ENCODE measurements at regions not wholly inside any gene's neighbourhood (a gene's known extent, or its start where the extent isn't known, plus 50 kb on each side); places are given as distances from the start of the nearest gene placed in this dataset.

DNA sequence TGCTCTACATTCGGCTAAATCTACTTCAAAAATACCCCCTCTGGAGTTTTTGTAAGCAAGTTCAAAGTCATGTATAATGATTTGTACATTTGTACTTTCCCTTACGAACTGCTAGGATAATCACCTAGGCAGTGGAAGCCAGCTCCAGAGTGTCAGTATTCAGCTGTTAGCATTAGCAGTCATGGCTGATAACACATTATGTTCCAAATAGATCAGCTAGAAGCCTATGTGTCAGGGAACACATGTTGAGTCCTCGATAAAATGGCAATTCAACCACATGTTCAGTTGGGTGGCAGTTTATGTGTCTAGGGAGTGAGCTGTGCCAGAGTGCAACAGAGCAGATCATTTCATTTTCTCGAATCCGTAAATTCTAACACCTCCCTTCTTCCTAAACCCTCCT is 65.8 kb upstream of the KRTAP11-1 start:
- no peaks in the 10 kb centered on the region for H3K27me3 ChIP-seq
- 51% methylated on average over 5 of the region's 5 CpGs for WGBS (ENCODE audit: insufficient coverage, low coverage, low lambda C conversion rate, missing lambda C conversion rate)
- ATAC-seq (no peak), DNase-seq (no peak)
- no peak overlapping the region for H3K4me3 ChIP-seq
- no peaks in the 10 kb centered on the region for H3K36me3 ChIP-seq
- intact Hi-C loops (cut with DNase I), result no loop called here
- no peak for TF ChIP-seq POLR2A (IDR thresholded peaks at IDR 0.05)
- H3K9me3 ChIP-seq, result no peaks in the 10 kb centered on the region
- no peaks in the 10 kb centered on the region for H3K4me1 ChIP-seq
- H3K27ac ChIP-seq, result no peak overlapping the region

GRCh38 chr21:30943920-30944319 is 62.5 kb upstream of the KRTAP11-1 start:
- Histone ChIP-seq H3K4me1 (no peaks in the 10 kb centered on the region), H3K9me3 (no peaks in the 10 kb centered on the region), H3K4me3 (no peak overlapping the region), H3K36me3 (no peaks in the 10 kb centered on the region), H3K27me3 (no peaks in the 10 kb centered on the region), H3K27ac (no peak overlapping the region)
- no peak for TF ChIP-seq POLR2A (IDR thresholded peaks at IDR 0.05)
- no peak for TF ChIP-seq CTCF (IDR thresholded peaks at IDR 0.05)
- intact Hi-C loops (cut with DNase I), result no loop called here
- ATAC-seq (no peak), DNase-seq (no peak)
- 34% methylated on average over 5 of the region's 5 CpGs for WGBS (ENCODE audit: insufficient coverage, low coverage, low lambda C conversion rate, missing lambda C conversion rate)

GRCh38 chr21:30943243-30943642 is 61.9 kb upstream of the KRTAP11-1 start:
- intact Hi-C loops (cut with DNase I), result no loop called here

DNA sequence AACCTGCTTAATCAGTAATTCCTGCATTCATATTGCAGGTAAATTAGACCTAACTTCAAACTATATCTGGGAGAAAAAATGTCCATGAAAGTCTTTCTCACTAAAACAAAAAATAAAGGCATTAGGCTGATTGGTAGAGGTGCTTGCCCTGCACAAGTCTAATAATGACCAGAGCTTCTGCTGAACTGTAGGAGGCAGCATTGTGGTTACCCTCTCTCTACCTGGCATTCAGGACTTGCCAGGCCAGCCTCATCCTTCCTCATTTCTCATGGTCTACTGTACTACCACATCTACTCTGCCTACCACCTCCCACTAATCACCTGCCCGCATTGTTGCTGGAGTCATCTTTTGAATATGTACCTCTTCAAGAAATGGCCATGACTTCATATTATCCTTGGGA is 60.8 kb upstream of the KRTAP11-1 start:
- no peak overlapping the region for H3K27ac ChIP-seq
- 90% methylated on average over 1 of the region's 1 CpG for WGBS (ENCODE audit: insufficient coverage, low coverage, low lambda C conversion rate, missing lambda C conversion rate)
- no peak for DNase-seq

More at GRCh38 chr21:30943243-30943642, 61.9 kb upstream of the KRTAP11-1 start:
- H3K4me1 ChIP-seq, result no peaks in the 10 kb centered on the region
- H3K4me3 ChIP-seq, result no peak overlapping the region
- ATAC-seq (no peak), DNase-seq (no peak)
- TF ChIP-seq POLR2A (IDR thresholded peaks at IDR 0.05) (no peak), CTCF (IDR thresholded peaks at IDR 0.05) (no peak)
- H3K27me3 ChIP-seq, result no peaks in the 10 kb centered on the region
- no peaks in the 10 kb centered on the region for H3K36me3 ChIP-seq
- H3K9me3 ChIP-seq, result no peaks in the 10 kb centered on the region
- 42% methylated on average over 3 of the region's 4 CpGs for WGBS (ENCODE audit: insufficient coverage, low coverage, low lambda C conversion rate, missing lambda C conversion rate)
- H3K27ac ChIP-seq, result no peak overlapping the region

DNA sequence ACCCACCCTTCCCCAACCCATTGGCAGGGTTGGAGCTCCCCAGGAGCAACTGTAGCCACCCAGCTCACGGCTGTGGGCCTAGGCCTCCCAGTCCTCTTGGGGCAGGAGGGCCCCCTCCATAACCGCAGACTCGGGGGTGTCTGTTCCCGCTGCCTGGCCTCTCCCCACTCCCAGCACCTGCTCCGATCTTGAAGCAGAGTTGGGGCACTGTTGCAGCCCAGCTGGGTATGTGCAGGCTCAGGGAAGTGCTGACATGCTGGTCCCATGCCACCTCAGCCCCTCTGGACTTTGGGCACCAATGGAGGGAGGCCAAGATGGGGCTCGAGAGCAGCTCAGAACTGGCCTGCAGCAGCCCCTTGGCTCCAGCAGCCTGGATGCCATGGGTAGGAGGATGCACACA is 54.8 kb upstream of the KRTAP11-1 start:
- no peak overlapping the region for H3K4me3 ChIP-seq
- TF ChIP-seq POLR2A (IDR thresholded peaks at IDR 0.05) (no peak), CTCF (IDR thresholded peaks at IDR 0.05) (no peak)
- H3K9me3 ChIP-seq, result no peaks in the 10 kb centered on the region
- H3K36me3 ChIP-seq, result no peaks in the 10 kb centered on the region
- H3K27ac ChIP-seq, result no peak overlapping the region
- H3K27me3 ChIP-seq, result no peaks in the 10 kb centered on the region
- intact Hi-C loops (cut with DNase I), result no loop called here
- H3K4me1 ChIP-seq, result no peaks in the 10 kb centered on the region
- peak in 1 of 4 donors; percentile 36 for ATAC-seq
- DNase-seq, result no peak
- WGBS (ENCODE audit: insufficient coverage, low coverage, low lambda C conversion rate, missing lambda C conversion rate), result no CpG with 5 or more reads among the region's 6 CpGs

More for the DNA sequence above, 60.8 kb upstream of the KRTAP11-1 start:
- no peaks in the 10 kb centered on the region for H3K36me3 ChIP-seq
- no peaks in the 10 kb centered on the region for H3K27me3 ChIP-seq
- no peak for TF ChIP-seq CTCF (IDR thresholded peaks at IDR 0.05)
- TF ChIP-seq POLR2A (IDR thresholded peaks at IDR 0.05), result no peak
- no peaks in the 10 kb centered on the region for H3K4me1 ChIP-seq
- intact Hi-C loops (cut with DNase I), result no loop called here
- no peaks in the 10 kb centered on the region for H3K9me3 ChIP-seq
- ATAC-seq, result no peak
- H3K4me3 ChIP-seq, result no peak overlapping the region
